WTC11 (cell line): ENCODE measurements at regions not wholly inside any gene's neighbourhood (a gene's known extent, or its start where the extent isn't known, plus 50 kb on each side); places are given as distances from the start of the nearest gene placed in this dataset.

Experiments used
- CREB1 ChIP-seq: sonication (generic); formaldehyde crosslinking; IDR thresholded peaks from 2 replicates; pipeline ENCODE4 v1.8.0; 2023; ENCODE audit warnings: mild to moderate bottlenecking, missing genetic modification reagents
- ELF4 ChIP-seq: sonication (generic); formaldehyde crosslinking; IDR thresholded peaks from 2 replicates; pipeline ENCODE4 v1.8.1; 2022; ENCODE audit warnings: low read depth, mild to moderate bottlenecking, moderate library complexity, missing genetic modification reagents
- TEAD4 ChIP-seq: sonication (generic); formaldehyde crosslinking; IDR thresholded peaks from 2 replicates; pipeline ENCODE4 v1.8.0; 2022; ENCODE audit warnings: mild to moderate bottlenecking, missing genetic modification reagents
- ZNF232 ChIP-seq: sonication (generic); formaldehyde crosslinking; IDR thresholded peaks from 2 replicates; pipeline ENCODE4 v1.8.0; 2022; ENCODE audit warnings: mild to moderate bottlenecking, missing genetic modification reagents
- TF ChIP-seq, protein P1 (sequence below): fragments of 200-600 bp; IDR thresholded peaks from 2 replicates; pipeline ENCODE4 v1.8.0; 2022; ENCODE audit warnings: antibody characterized with exemption

DNA sequence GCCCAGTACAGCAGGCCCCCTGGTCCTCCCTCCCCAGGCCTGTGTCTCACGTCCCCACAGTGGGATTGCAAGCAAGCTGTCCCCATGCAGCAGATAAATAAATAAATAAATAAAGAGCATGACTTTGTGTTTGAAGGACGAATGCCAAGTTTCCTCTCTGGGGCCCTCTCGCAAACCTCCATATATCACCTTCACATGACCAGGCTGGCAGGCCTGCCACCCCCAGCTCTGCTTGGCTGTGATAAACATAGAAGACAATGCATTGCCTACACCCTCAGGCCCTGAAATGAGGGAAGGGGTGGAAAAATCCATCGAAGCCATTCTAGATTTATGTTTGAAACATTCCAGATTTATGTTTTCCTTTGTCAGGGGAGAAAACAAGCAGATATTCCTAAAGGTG lies 107.3 kb downstream of the CCT6B start:
- no peak for TF ChIP-seq ZNF232 (CRISPR knock-in tag)
- TF ChIP-seq, protein P1, sequence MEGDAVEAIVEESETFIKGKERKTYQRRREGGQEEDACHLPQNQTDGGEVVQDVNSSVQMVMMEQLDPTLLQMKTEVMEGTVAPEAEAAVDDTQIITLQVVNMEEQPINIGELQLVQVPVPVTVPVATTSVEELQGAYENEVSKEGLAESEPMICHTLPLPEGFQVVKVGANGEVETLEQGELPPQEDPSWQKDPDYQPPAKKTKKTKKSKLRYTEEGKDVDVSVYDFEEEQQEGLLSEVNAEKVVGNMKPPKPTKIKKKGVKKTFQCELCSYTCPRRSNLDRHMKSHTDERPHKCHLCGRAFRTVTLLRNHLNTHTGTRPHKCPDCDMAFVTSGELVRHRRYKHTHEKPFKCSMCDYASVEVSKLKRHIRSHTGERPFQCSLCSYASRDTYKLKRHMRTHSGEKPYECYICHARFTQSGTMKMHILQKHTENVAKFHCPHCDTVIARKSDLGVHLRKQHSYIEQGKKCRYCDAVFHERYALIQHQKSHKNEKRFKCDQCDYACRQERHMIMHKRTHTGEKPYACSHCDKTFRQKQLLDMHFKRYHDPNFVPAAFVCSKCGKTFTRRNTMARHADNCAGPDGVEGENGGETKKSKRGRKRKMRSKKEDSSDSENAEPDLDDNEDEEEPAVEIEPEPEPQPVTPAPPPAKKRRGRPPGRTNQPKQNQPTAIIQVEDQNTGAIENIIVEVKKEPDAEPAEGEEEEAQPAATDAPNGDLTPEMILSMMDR, result no peak
- TF ChIP-seq TEAD4 (CRISPR knock-in tag), result no peak
- TF ChIP-seq CREB1 (CRISPR knock-in tag), result no peak
- no peak for TF ChIP-seq ELF4 (CRISPR knock-in tag)
